Left kidney (tissue), 1 donor: ENCODE measurements at regions not wholly inside any gene's neighbourhood (a gene's known extent, or its start where the extent isn't known, plus 50 kb on each side); places are given as distances from the start of the nearest gene placed in this dataset.
A peak's percentile ranks its signal among the peaks of the same experiment; 100 is the strongest.

Experiments used
- DNase-seq: peaks from one replicate; pipeline ENCODE4 v3.0.0-alpha.2; 2013

GRCh38 chr9:28342815-28343338 is 769.6 kb upstream of the C9orf72 start:
- DNase-seq, result no peak

- no peak for DNase-seq
These were observed 789.9 kb upstream of the C9orf72 start for GRCh38 chr9:28363151-28363562.

GRCh38 chr9:28365020-28365640 is 791.8 kb upstream of the C9orf72 start:
- no peak for DNase-seq

DNA sequence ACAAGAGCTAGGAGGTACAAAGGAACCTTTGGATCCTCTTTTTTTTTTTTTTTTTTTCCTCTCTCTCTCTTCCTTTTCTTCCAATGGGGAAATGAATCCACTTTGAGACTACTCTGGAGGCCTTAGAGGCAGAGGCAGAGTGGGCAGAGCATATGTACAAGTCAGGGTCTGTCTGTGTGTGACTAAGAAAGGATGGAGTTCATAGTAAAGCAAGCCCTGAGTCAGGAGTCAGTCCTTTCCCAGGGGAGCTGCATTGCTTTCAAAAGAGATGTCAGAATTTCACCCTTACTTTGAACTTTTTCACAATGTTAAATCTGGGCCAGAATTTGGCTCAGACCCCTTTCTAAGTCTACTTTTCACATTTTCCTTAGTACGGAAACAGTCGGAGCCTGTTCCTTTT is 792.4 kb upstream of the C9orf72 start:
- DNase-seq, result no peak

GRCh38 chr9:28378231-28378630 is 805.0 kb upstream of the C9orf72 start:
- DNase-seq, result peak; percentile 60

- no peak for DNase-seq
These were observed 805.8 kb upstream of the C9orf72 start for GRCh38 chr9:28379082-28379481.

DNA sequence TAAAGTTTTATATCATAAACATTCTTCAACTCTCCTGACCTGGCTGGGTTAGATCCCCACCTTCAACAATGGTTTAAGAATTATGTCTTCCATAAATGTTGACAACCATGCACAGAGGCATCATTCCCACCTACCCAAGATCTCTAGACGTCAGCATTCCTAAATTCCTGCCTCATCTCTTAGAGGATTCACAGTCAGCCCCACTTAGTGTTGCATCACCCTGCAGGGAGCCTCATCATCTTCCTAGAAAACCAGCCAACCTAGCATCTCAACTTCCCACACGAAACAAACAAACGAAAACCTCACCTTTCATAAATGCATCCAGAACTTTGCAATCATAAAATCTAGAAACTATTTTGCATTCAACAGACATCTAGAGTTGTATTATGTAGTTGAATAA is 816.1 kb upstream of the C9orf72 start:
- DNase-seq, result no peak

GRCh38 chr9:28394774-28395173 is 821.5 kb upstream of the C9orf72 start:
- DNase-seq, result no peak

DNA sequence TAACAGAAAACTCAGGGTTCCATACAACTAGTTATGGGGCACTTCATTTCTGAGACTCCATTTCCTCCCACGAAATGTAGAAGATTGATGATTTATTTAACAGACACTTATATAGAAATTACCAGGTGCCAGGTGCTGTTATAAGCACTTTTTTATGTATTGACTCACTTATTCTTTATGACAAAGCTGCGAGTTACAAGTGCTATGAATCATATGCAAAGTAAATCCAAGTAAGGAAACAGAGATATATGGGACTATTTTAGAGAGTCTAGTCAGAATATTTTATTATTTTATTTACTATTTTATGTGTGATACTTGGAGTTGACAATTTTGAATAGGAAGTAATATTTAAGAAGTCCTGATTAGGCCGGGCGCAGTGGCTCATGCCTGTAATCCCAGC is 822.8 kb upstream of the C9orf72 start:
- no peak for DNase-seq

DNA sequence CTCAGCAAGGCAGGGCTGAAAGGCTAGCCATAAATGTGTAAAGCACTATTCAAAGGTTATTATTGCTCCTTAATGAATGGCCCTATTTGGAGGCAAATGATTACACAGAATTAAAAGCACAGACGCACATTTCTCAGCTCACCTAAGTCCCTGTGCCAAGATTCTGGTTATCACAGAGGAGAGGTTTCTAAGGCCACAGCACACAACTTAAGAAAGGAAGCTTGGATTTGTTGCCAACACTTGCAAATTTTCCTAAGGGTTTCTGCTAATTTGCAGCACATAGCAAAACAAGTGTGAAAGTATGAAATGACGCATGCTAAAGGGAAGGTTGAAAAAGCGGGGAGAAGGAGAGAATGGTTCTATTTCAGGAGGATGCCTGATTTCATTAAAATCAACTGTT is 834.1 kb upstream of the C9orf72 start:
- DNase-seq, result no peak

DNA sequence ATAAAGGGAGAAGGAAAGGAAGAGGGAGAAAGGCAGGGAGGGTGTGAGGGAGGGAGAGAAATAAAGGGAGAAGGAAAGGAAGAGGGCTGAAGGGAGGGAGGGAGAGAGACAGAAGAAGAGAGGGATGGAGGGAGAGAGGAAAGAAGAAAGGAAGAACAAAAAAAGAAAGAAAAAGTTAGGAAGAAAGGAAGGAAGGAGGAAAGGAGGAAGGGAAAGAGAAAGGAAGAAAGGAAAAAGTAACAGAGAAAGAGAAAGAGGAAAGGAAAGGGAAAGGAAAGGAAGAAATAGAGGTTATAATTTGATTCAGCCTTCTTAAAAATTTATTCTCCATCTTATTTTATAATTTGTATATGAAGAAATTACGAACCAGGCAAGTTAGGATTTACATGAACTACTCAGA is 836.6 kb upstream of the C9orf72 start:
- DNase-seq, result no peak

- no peak for DNase-seq
These were observed 837.1 kb upstream of the C9orf72 start for GRCh38 chr9:28410411-28410810.

GRCh38 chr9:28413471-28413870 is 840.2 kb upstream of the C9orf72 start:
- no peak for DNase-seq

DNA sequence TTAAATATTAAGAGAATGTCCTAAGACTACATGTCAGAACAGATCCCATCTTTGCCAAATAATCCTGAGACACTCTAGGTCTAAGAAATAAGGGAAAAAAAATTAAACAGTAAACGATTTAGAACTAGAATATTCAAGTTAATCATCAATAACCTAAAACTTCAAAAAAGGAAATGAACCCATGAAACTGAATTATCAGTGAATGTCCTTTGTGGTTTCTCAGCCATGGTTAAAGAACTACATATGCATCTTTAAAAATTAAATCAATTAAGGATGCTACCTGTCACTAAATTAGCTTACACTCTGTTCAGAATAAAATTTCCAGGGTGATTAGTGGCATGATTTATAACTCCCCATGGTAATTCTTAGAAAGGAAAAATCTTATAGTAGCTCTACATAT is 850.0 kb upstream of the C9orf72 start:
- DNase-seq, result no peak

DNA sequence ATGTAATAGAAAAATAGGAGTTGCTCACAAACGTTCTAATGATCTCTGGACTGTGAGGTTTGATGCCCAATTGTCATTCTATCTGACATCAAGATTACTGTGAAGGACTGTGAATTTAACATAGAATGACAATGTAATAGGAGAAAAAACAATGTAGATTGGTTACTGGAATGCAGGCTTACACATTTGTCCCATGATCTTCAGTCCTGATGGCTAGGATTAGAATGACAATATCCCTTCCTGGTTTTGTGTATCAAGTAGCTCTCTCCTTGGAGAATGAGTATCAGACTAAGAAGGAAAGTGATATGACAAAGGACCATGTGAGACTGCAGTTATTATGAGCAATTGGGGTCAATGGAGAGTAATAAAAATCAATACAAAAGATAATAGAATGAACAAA is 862.2 kb upstream of the C9orf72 start:
- DNase-seq, result no peak

- DNase-seq, result no peak
These were observed 866.4 kb upstream of the C9orf72 start for GRCh38 chr9:28439688-28440087.

- no peak for DNase-seq
These were observed 870.2 kb upstream of the C9orf72 start for GRCh38 chr9:28443461-28443860.

GRCh38 chr9:28444637-28445036 is 871.4 kb upstream of the C9orf72 start:
- DNase-seq, result no peak

DNA sequence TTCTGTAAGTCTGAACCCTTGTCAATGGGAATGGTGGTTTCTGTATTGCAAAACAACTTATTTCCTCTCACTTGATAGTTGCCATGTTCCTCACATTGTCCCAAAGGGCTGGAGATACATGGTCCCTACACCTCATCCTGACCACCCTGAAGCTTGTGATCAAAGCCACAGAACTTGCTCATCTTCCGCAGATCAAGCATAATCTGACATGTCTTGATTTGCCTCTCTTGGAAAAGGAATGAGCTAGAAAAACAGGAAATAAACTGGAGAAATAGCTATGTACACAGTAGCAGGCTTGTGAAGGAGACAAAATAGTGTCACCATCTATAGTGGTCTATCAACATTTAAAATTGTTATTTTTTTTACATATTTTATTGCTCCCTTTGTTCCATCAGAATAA is 871.9 kb upstream of the C9orf72 start:
- DNase-seq, result no peak

GRCh38 chr9:28453918-28454317 is 880.6 kb upstream of the C9orf72 start:
- no peak for DNase-seq

GRCh38 chr9:28456861-28457260 is 883.6 kb upstream of the C9orf72 start:
- no peak for DNase-seq

GRCh38 chr9:28464481-28465216 is 891.4 kb upstream of the C9orf72 start:
- no peak for DNase-seq

DNA sequence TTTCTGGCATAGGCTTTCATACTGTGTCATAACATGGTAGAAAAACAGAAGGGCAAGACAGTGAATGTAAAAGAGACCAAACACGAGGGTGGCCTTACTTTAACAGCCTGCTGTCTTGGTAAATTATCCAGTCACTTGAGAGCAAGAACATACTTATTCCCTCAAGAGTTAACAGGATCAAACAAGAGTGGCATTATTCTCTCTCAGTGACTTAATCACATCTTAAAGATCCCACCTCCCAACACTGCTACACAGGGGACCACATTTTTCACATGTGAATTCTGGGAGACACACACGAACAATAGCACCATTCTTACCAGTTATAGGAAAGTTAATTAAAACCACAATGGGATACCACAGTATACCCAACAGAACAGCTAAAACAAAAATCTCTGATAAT is 898.0 kb upstream of the C9orf72 start:
- DNase-seq, result no peak

DNA sequence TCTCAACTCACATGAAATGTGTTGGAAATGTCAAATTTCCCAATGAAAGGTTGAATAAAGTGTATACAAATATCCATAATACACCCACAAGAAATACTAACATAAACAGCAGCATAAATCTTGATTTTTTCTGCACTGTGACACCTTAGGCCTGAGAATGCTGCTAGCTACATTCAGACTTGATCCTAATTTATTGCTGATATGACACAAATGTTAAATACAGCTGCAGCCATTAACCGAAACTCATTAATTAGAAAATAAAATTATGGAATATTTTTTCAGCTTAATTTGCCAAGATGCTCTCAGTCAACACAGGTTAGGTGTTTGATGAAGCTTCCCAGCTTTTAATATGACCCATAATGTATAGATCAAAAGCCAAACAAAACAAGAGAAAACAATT is 914.3 kb upstream of the C9orf72 start:
- no peak for DNase-seq
